BE2C (cell line): ENCODE measurements at regions not wholly inside any gene's neighbourhood (a gene's known extent, or its start where the extent isn't known, plus 50 kb on each side); places are given as distances from the start of the nearest gene placed in this dataset.

Experiments used
- DNase-seq: peaks from one replicate; pipeline ENCODE4 v3.0.0-alpha.2; 2020
- H3K27me3 ChIP-seq: fragments of 250-450 bp; sonication (Bioruptor Pico); 2 replicates; pipeline ENCODE4 v1.5.1; 2020; ENCODE audit warnings: mild to moderate bottlenecking
- H3K36me3 ChIP-seq: fragments of 250-450 bp; sonication (Bioruptor Pico); 2 replicates; pipeline ENCODE4 v1.5.1; 2020; ENCODE audit warnings: mild to moderate bottlenecking
- H3K4me1 ChIP-seq: fragments of 250-450 bp; sonication (Bioruptor Pico); 2 replicates; pipeline ENCODE4 v1.5.1; 2020
- H3K4me3 ChIP-seq: 2 replicates; pipeline ENCODE4 v1.5.1; 2011; ENCODE audit warnings: low read depth, low read length
- H3K9me3 ChIP-seq: fragments of 250-450 bp; sonication (Bioruptor Pico); 2 replicates; pipeline ENCODE4 v1.5.1; 2020
- TF ChIP-seq, protein P1 (sequence below): IDR thresholded peaks from 2 replicates; pipeline ENCODE4 v1.5.1; 2012; ENCODE audit warnings: mild to moderate bottlenecking, low read depth, low read length

- H3K9me3 ChIP-seq, result no peaks in the 10 kb centered on the region
- H3K36me3 ChIP-seq, result no peaks in the 10 kb centered on the region
- TF ChIP-seq, protein P1, sequence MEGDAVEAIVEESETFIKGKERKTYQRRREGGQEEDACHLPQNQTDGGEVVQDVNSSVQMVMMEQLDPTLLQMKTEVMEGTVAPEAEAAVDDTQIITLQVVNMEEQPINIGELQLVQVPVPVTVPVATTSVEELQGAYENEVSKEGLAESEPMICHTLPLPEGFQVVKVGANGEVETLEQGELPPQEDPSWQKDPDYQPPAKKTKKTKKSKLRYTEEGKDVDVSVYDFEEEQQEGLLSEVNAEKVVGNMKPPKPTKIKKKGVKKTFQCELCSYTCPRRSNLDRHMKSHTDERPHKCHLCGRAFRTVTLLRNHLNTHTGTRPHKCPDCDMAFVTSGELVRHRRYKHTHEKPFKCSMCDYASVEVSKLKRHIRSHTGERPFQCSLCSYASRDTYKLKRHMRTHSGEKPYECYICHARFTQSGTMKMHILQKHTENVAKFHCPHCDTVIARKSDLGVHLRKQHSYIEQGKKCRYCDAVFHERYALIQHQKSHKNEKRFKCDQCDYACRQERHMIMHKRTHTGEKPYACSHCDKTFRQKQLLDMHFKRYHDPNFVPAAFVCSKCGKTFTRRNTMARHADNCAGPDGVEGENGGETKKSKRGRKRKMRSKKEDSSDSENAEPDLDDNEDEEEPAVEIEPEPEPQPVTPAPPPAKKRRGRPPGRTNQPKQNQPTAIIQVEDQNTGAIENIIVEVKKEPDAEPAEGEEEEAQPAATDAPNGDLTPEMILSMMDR, result no peak
- no peaks in the 10 kb centered on the region for H3K27me3 ChIP-seq
- H3K4me3 ChIP-seq, result no peak overlapping the region
- 0 out of 2 replicates have a peak, but pooled peaks cover under 1% of the 10 kb centered on the region for H3K4me1 ChIP-seq
- DNase-seq, result no peak
These were observed 213.5 kb upstream of the NRP1 start for GRCh38 chr10:33547976-33548375.

DNA sequence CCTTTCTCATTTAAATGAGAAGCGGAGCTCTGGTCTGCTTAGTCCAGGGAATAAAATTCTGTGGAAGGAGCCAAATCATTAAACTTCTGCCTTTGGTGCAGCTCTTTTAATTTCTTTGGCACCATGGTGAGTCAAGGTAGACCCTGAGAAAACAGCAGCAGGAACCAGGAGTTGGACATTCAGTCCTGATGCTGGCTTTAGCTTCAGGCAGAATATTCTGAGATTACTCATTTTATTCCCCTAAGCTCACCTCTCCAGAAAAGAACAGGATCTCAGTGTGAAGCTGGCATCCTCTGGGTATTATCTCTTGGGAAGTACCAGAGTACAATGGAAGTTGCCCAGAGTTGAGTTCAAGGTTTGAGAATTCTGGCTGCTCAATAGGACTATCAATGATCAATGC is 211.6 kb upstream of the NRP1 start:
- H3K4me3 ChIP-seq, result no peak overlapping the region

DNA sequence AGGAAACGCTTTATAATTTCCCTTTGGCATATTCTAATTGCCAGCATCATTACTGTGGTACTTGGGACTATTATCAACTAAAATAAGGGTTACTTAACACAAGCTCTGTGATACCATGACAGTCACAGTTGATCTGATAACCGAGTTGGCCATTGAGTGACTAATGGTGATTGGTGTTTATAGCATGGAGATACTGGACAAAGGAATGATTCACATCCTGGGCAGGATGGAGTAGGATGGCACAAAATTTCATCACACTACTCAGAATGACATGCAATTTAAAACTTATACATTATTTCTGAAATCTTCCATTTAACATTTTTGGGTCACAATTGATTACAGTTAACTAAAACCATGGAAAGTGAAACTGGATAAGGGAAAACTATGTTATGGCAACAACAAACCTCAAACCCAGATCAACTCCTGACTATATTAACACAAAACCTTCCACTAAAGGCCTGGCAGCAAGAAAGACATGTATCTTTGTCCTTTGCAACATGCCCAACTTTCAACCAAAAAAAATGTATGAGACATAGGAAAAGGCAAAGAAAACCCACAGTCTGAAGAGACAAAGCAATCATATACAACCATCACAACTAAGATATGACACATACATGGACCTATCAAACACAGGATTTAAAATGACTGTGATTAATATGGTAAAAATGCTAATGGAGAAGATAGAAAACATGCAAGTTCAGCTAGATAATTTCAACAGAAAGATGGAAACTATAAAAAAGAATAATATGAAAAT is 208.5 kb upstream of the NRP1 start:
- H3K4me3 ChIP-seq, result no peak overlapping the region
- TF ChIP-seq, protein P1, result no peak
- DNase-seq, result no peak
- H3K27me3 ChIP-seq, result no peaks in the 10 kb centered on the region
- H3K4me1 ChIP-seq, result no peaks in the 10 kb centered on the region
- H3K36me3 ChIP-seq, result no peaks in the 10 kb centered on the region
- no peaks in the 10 kb centered on the region for H3K9me3 ChIP-seq

More for the DNA sequence above, 211.6 kb upstream of the NRP1 start:
- DNase-seq, result no peak
- no peaks in the 10 kb centered on the region for H3K4me1 ChIP-seq
- H3K27me3 ChIP-seq, result no peaks in the 10 kb centered on the region
- TF ChIP-seq, protein P1, result no peak
- no peaks in the 10 kb centered on the region for H3K36me3 ChIP-seq
- no peaks in the 10 kb centered on the region for H3K9me3 ChIP-seq

- Histone ChIP-seq H3K27me3 (no peaks in the 10 kb centered on the region), H3K4me3 (no peak overlapping the region), H3K9me3 (no peaks in the 10 kb centered on the region), H3K4me1 (peaks cover 2% of the 10 kb centered on the region; the same call in 1 of the 2 replicates), H3K36me3 (no peaks in the 10 kb centered on the region)
- TF ChIP-seq, protein P1, result no peak
- DNase-seq, result no peak
These were observed 204.6 kb upstream of the NRP1 start for GRCh38 chr10:33539116-33539515.

DNA sequence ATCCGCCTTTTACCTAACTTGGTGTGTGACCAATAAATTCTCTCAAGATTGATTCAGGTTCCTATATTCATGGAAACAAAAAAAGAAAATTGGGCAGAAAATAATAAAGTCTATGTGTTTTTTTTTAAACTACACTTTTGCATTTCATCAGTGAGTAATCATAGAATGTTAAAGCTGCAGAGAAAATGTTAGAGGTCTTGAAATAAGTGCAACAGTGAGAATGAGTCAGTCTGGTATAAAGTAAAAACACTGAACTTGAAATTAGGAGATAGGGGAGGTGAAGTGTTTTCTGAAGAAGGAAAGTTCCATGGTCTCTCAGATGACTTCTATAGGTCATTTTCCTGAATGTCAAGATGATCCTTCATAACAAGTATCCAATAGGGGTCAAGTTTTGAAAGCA is 202.6 kb upstream of the NRP1 start:
- Histone ChIP-seq H3K9me3 (no peaks in the 10 kb centered on the region), H3K36me3 (no peaks in the 10 kb centered on the region), H3K4me3 (no peak overlapping the region), H3K27me3 (no peaks in the 10 kb centered on the region), H3K4me1 (peaks cover 2% of the 10 kb centered on the region; the same call in 1 of the 2 replicates)
- TF ChIP-seq, protein P1, result no peak
- DNase-seq, result no peak

DNA sequence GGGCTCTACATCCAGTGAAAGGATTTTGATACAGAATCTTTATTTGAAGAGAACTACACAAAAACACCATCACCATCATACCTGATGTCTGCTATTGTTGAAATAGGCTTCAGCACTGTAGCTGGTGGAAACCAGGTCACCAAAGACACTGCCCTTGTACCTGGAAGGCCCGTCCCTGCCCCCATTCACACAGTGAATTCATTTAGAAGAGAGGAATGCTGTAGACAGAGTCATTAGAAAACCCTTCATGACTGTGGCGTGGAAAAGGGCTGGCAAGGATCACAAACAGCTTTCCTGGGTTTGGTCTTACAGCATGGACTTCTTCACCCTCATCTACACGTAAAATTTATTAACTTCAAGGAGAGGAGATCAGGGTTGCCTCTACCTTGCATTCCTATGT is 202.0 kb upstream of the NRP1 start:
- no peak for DNase-seq
- TF ChIP-seq, protein P1, result no peak
- Histone ChIP-seq H3K9me3 (no peaks in the 10 kb centered on the region), H3K4me1 (peaks cover 2% of the 10 kb centered on the region; the same call in 1 of the 2 replicates), H3K27me3 (no peaks in the 10 kb centered on the region), H3K4me3 (no peak overlapping the region), H3K36me3 (no peaks in the 10 kb centered on the region)
